Kidney epithelial cell (primary cell): ENCODE measurements at regions not wholly inside any gene's neighbourhood (a gene's known extent, or its start where the extent isn't known, plus 50 kb on each side); places are given as distances from the start of the nearest gene placed in this dataset.

Experiments used
- DNase-seq: peaks from one replicate; pipeline ENCODE4 v3.0.0-alpha.2; 2010; ENCODE audit warnings: low read depth
- H3K27me3 ChIP-seq: 2 replicates; pipeline ENCODE4 v1.6.0; 2011; ENCODE audit warnings: low read length; ENCODE audit not compliant: control insufficient read depth, insufficient read depth
- H3K36me3 ChIP-seq: 2 replicates; pipeline ENCODE4 v1.5.1; 2011; ENCODE audit warnings: low read length; ENCODE audit not compliant: control insufficient read depth, insufficient read depth
- H3K4me3 ChIP-seq: 2 replicates; pipeline ENCODE4 v1.5.1; 2011; ENCODE audit warnings: low read depth, mild to moderate bottlenecking, control low read depth, low read length
- TF ChIP-seq, protein P1 (sequence below): IDR thresholded peaks from 2 replicates; pipeline ENCODE4 v1.5.1; 2011; ENCODE audit warnings: mild to moderate bottlenecking, moderate library complexity, low read length, control low read depth, inconsistent platforms; ENCODE audit not compliant: insufficient read depth, poor library complexity, severe bottlenecking

GRCh38 chr15:31463521-31464102, 137.0 kb downstream of the KLF13 start:
- TF ChIP-seq, protein P1, sequence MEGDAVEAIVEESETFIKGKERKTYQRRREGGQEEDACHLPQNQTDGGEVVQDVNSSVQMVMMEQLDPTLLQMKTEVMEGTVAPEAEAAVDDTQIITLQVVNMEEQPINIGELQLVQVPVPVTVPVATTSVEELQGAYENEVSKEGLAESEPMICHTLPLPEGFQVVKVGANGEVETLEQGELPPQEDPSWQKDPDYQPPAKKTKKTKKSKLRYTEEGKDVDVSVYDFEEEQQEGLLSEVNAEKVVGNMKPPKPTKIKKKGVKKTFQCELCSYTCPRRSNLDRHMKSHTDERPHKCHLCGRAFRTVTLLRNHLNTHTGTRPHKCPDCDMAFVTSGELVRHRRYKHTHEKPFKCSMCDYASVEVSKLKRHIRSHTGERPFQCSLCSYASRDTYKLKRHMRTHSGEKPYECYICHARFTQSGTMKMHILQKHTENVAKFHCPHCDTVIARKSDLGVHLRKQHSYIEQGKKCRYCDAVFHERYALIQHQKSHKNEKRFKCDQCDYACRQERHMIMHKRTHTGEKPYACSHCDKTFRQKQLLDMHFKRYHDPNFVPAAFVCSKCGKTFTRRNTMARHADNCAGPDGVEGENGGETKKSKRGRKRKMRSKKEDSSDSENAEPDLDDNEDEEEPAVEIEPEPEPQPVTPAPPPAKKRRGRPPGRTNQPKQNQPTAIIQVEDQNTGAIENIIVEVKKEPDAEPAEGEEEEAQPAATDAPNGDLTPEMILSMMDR: no peak
- Histone ChIP-seq H3K36me3 (no peaks in the 10 kb centered on the region), H3K27me3 (no peaks in the 10 kb centered on the region), H3K4me3 (no peak overlapping the region)
- no peak for DNase-seq

- TF ChIP-seq, protein P1: no peak
- Histone ChIP-seq H3K4me3 (no peak overlapping the region), H3K36me3 (no peaks in the 10 kb centered on the region), H3K27me3 (peaks cover 3% of the 10 kb centered on the region)
- no peak for DNase-seq
Measured at GRCh38 chr15:31464216-31465082, 137.8 kb downstream of the KLF13 start.

- DNase-seq: no peak
- H3K4me3 ChIP-seq: no peak overlapping the region
- H3K27me3 ChIP-seq: peaks cover 4% of the 10 kb centered on the region
- no peaks in the 10 kb centered on the region for H3K36me3 ChIP-seq
- TF ChIP-seq, protein P1: no peak
Measured at GRCh38 chr15:31465083-31465955, 138.7 kb downstream of the KLF13 start.

- H3K4me3 ChIP-seq: no peak overlapping the region
- no peaks in the 10 kb centered on the region for H3K36me3 ChIP-seq
- no peak for DNase-seq
- TF ChIP-seq, protein P1: no peak
- H3K27me3 ChIP-seq: peaks cover 4% of the 10 kb centered on the region
Measured at GRCh38 chr15:31467361-31467760, 140.7 kb downstream of the KLF13 start.

DNA sequence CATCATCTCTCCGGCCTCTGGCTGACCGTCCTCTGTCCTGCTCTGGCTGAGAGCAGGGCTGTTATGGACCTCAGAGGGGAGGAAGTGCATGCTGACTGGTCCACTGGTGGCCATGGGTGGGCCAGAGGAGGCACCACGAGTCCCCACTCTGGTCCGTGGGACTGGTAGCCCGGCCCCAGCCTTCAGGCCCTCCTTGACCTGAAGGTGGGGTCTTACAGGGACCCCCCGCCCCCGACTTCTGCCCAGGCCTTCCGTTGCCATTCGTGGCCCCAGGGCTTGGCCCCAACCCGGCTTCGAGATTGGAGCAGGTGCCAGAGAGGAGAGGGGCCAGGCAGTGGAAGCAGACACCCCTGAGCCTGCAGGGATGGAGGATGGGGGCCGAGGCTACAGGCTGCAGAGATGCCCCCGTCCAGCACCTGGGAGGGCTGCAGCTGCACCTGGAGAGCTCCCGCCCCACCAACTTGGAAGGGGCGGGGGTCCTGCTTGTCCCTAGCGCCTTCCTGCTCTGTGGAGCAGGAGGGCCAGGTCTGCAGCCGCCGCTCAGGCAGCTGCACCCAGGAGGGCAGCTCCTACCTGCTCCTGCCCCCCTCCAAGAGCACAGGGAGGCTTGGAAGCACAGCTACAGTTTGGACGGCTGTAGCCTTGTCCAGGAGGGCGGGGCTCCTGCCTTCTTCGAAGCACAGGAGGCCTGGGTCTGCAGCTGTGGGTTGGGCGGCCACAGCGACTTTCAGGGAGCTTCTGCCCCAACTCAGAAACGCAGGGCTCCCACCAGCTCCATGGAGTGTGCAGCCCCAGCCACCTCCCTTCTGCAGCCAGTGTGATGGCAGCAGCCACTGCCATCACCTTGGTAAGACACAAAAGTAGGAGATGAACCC, 142.5 kb downstream of the KLF13 start:
- TF ChIP-seq, protein P1: no peak
- no peak overlapping the region for H3K4me3 ChIP-seq
- peaks cover 4% of the 10 kb centered on the region for H3K27me3 ChIP-seq
- H3K36me3 ChIP-seq: no peaks in the 10 kb centered on the region
- no peak for DNase-seq
